Mesodermal cell (in vitro differentiated cells): ENCODE measurements at regions not wholly inside any gene's neighbourhood (a gene's known extent, or its start where the extent isn't known, plus 50 kb on each side); places are given as distances from the start of the nearest gene placed in this dataset.

ENCODE experiments used
- H3K27ac ChIP-seq: 2 replicates; pipeline ENCODE4 v1.7.0; 2013; ENCODE audit warnings: mild to moderate bottlenecking, low read depth, low read length, moderate library complexity; ENCODE audit not compliant: severe bottlenecking
- H3K36me3 ChIP-seq: 2 replicates; pipeline ENCODE4 v1.7.1; 2013; ENCODE audit warnings: mild to moderate bottlenecking, low read length, moderate library complexity; ENCODE audit not compliant: control insufficient read depth, insufficient read depth
- H3K4me1 ChIP-seq: one replicate; pipeline ENCODE4 v1.7.1; 2013; ENCODE audit warnings: mild to moderate bottlenecking, low read length; ENCODE audit not compliant: insufficient read depth, control insufficient read depth, poor library complexity, severe bottlenecking
- H3K4me3 ChIP-seq: 2 replicates; pipeline ENCODE4 v1.7.0; 2013; ENCODE audit warnings: low read length, control low read depth, mild to moderate bottlenecking; ENCODE audit not compliant: insufficient read depth, poor library complexity, severe bottlenecking; ENCODE audit errors: extremely low read depth
- H3K9me3 ChIP-seq: 2 replicates; pipeline ENCODE4 v1.7.1; 2013; ENCODE audit warnings: mild to moderate bottlenecking, low read length, moderate library complexity; ENCODE audit not compliant: control insufficient read depth
- WGBS, 2 experiments: methylation state at CpG; one replicate each; pipeline ENCODE4 v1.1.5; 2013; ENCODE audit warnings: missing lambda C conversion rate in 2 of 2; ENCODE audit not compliant: insufficient coverage in 2 of 2; 5-methylcytosine and 5-hydroxymethylcytosine counted together

DNA sequence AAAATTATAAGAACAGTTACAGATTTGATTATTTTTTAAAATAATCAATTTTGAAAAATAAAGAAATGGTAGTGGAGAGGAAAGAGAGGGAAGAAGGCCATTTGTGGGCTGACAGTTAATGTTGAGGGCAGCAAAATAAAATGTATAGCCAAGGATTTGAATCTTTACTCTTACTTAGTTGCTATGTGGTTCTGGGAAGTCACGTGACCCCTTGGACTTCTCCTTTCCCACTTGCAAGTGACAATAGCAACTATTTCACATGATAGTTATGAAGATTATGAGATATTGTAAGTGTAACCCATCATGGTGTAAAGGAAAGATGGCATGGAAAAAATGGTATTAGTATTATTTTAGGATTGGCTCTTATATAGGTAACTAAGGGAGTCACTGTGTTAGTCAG, 567.3 kb upstream of the GHITM start:
- no peaks in the 10 kb centered on the region for H3K4me1 ChIP-seq
- WGBS, 2 experiments: no CpG with 5 or more reads among the region's 1 CpG
- no peaks in the 10 kb centered on the region for H3K9me3 ChIP-seq
- no peak overlapping the region for H3K27ac ChIP-seq
- no peak overlapping the region for H3K4me3 ChIP-seq
- H3K36me3 ChIP-seq: no peaks in the 10 kb centered on the region

GRCh38 chr10:83574770-83575169, 564.5 kb upstream of the GHITM start:
- Histone ChIP-seq H3K36me3 (no peaks in the 10 kb centered on the region), H3K4me1 (no peaks in the 10 kb centered on the region), H3K9me3 (peaks cover 4% of the 10 kb centered on the region), H3K4me3 (no peak overlapping the region), H3K27ac (no peak overlapping the region)
- 80% methylated on average over 1 of the region's 1 CpG; no CpG with 5 or more reads in 1 of the 2 experiments for WGBS, 2 experiments

DNA sequence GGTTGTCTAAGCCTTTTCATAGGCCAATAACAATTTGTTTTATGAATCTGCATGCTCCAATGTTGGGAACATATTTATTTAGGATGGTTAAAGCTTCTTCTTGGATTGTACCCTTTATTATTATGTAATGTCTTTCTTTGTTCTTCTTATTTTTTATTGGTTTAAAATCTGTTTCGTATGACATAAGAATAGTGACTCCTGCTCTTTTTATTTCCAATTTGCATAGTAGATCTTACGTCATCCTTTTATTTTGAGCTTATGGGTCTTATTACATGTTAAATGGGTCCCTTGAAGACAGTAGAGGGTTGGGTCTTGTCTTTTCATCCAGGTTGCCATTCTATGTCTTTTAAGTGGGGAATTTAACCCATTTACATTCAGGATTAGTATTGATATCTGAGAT, 561.9 kb upstream of the GHITM start:
- H3K36me3 ChIP-seq: no peaks in the 10 kb centered on the region
- no peak overlapping the region for H3K4me3 ChIP-seq
- H3K4me1 ChIP-seq: no peaks in the 10 kb centered on the region
- no peak overlapping the region for H3K27ac ChIP-seq
- no CpG with 5 or more reads among the region's 2 CpGs for WGBS, 2 experiments
- H3K9me3 ChIP-seq: peaks cover 4% of the 10 kb centered on the region

GRCh38 chr10:83580373-83581012, 558.8 kb upstream of the GHITM start:
- Histone ChIP-seq H3K4me3 (no peak overlapping the region), H3K9me3 (peaks cover 4% of the 10 kb centered on the region), H3K27ac (no peak overlapping the region), H3K36me3 (no peaks in the 10 kb centered on the region), H3K4me1 (no peaks in the 10 kb centered on the region)
- 98% methylated on average over 4 of the region's 4 CpGs; no CpG with 5 or more reads in 1 of the 2 experiments for WGBS, 2 experiments

GRCh38 chr10:83582407-83583095, 556.8 kb upstream of the GHITM start:
- H3K9me3 ChIP-seq: peaks cover 2% of the 10 kb centered on the region
- no peaks in the 10 kb centered on the region for H3K4me1 ChIP-seq
- no peak overlapping the region for H3K27ac ChIP-seq
- no CpG with 5 or more reads among the region's 3 CpGs for WGBS, 2 experiments
- no peaks in the 10 kb centered on the region for H3K36me3 ChIP-seq
- no peak overlapping the region for H3K4me3 ChIP-seq

GRCh38 chr10:83585686-83586085, 553.6 kb upstream of the GHITM start:
- Histone ChIP-seq H3K9me3 (no peaks in the 10 kb centered on the region), H3K4me1 (no peaks in the 10 kb centered on the region), H3K27ac (no peak overlapping the region), H3K4me3 (no peak overlapping the region), H3K36me3 (no peaks in the 10 kb centered on the region)
- WGBS, 2 experiments: 82 to 100% methylated on average over 1 to 2 of the region's 2 CpGs

DNA sequence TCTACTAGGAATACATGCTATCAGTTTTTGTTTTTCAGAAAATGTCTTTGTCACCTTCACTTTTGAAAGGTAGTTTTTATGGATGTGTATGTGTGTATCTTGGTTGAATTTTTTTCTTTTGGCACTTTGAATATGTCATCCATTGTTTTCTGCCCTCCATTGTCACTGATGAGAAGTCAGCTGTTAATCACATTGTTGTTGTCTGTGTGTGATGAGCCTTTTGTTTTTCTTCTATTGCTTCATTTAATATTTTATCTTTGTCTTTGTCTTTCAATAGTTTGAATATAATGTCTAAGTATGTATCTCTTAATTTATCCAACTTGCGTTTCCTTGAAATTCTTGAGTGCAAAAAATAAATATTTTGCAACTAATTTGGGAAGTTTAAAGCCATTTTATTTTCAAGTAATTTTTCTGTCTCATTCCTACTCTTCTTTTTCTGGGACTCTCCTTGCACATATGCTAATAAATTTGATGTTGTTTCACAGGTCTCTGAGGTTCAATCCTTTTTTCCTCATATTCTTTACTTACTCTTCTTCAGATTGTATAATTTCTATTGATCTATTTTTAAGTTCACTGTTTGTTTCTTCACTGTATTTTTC, 546.9 kb upstream of the GHITM start:
- Histone ChIP-seq H3K27ac (no peak overlapping the region), H3K9me3 (no peaks in the 10 kb centered on the region), H3K4me1 (no peaks in the 10 kb centered on the region), H3K4me3 (no peak overlapping the region), H3K36me3 (no peaks in the 10 kb centered on the region)
- WGBS, 2 experiments: no CpG with 5 or more reads among the region's 1 CpG

DNA sequence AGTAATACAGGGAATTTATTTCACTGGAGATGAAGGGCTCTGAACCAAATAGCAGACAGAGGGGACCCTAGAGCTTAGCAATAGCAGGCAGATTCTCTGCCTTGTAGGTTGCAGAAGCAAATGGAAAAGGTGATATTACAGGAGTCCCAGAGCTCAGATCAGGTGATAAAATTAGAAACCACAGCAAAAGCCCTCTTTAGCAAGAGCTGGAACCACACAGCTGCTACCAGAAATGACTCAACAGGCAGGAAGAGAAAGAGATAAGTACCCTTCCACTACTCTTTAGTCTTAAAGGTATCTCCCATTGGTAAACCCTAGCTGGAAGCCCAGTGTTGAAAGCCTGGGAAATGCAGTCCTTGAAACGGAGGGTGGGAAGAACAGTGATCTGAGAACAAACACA, 535.6 kb upstream of the GHITM start:
- Histone ChIP-seq H3K4me3 (no peak overlapping the region), H3K4me1 (peaks cover 28% of the 10 kb centered on the region), H3K36me3 (no peaks in the 10 kb centered on the region), H3K9me3 (no peaks in the 10 kb centered on the region), H3K27ac (peak overlapping the region; percentile 16)
- 33% methylated on average over 1 of the region's 1 CpG; no CpG with 5 or more reads in 1 of the 2 experiments for WGBS, 2 experiments

DNA sequence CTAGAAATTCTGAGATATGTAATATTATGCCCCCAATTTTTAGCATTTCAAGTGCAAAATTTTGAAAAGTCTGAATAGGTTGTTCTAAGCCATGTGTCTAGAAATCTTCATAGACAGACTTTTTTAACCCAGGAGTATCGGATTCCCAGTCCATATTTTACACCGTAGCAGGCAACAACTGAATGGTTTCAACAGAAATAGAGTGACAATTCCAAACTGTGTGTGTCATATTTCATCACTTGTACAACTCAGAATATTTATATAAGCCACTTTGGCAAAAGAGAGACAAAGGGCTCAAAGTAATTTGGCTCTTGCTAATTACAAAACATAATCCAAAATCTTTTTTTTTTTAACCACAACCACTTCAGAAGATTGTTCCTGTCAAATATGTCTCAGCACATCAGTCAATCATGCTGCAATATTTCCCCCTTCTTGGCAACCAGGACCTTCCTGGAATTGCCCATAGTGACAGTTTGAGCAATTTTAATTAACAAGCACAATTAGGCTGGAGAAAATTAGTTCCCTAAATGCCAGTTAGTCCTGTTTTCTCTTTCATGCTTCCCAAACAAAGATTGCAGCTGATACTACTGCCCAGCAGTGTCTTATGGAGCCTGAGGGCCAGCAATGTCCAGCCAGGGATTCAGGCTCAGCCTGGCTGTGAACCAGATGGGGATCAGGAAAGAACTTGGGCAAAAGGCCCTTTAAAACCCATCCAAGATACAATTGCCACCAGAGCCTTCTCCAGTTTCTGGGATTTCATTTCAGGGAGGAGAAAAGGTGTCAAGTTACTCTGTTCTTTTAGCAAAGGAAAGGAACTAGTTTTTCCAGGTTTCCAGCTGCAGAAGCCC, 533.3 kb upstream of the GHITM start:
- H3K4me1 ChIP-seq: peaks cover 28% of the 10 kb centered on the region
- WGBS, 2 experiments: 100% methylated on average over 2 of the region's 2 CpGs; no CpG with 5 or more reads in 1 of the 2 experiments
- H3K27ac ChIP-seq: peak overlapping the region; percentile 46
- H3K4me3 ChIP-seq: no peak overlapping the region
- no peaks in the 10 kb centered on the region for H3K36me3 ChIP-seq
- H3K9me3 ChIP-seq: no peaks in the 10 kb centered on the region

DNA sequence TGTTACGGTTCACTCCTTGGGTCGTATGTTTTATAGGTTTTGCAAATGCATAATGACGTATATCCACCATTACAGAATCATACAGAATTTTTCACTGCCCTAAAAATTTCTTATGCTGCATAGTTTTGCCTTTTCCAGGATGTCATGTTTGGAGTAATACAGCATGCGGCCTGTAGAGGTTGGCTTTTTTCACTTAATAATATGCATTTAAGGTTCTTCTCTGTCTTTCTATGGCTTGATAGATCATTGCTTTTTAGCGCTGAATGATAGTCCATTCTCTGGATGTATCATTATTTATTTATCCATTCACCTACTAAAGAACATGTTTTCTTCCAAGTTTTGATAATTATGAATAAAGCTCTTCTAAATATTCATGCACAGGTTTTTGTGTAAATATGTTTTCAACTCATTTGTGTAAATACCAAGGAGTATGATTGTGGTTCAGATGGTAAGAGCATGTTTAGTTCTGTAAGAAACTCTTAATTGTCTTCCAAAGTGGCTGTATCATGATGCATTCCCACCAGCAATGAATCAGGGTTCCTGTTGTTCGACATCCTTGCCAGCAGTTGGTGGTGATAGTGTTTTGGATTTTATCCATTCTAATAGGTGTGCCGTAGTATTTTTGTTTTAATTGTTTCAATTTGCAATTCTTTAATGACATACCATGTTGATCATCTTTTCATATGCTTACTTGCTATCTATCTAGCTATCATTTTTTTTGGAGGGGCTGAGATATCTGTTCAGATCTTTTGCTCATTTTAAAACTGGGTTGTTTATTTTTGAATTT, 531.2 kb upstream of the GHITM start:
- Histone ChIP-seq H3K4me3 (no peak overlapping the region), H3K36me3 (no peaks in the 10 kb centered on the region), H3K27ac (no peak overlapping the region), H3K4me1 (peaks cover 26% of the 10 kb centered on the region), H3K9me3 (no peaks in the 10 kb centered on the region)
- WGBS, 2 experiments: 100% methylated on average over 1 of the region's 7 CpGs; no CpG with 5 or more reads in 1 of the 2 experiments
